Hepatocyte (in vitro differentiated cells): ENCODE measurements at regions not wholly inside any gene's neighbourhood (a gene's known extent, or its start where the extent isn't known, plus 50 kb on each side); places are given as distances from the start of the nearest gene placed in this dataset.

Source experiments
- CTCF ChIP-seq: fragments of 200-600 bp; sonication (generic); IDR thresholded peaks from 2 replicates; pipeline ENCODE4 v1.5.1; 2016; ENCODE audit warnings: antibody characterized with exemption, mild to moderate bottlenecking; ENCODE audit not compliant: poor library complexity
- EZH2phosphoT487 ChIP-seq: fragments of 200-600 bp; sonication (generic); IDR thresholded peaks from one replicate; pipeline ENCODE4 v1.6.1; 2018; ENCODE audit warnings: antibody characterized with exemption, mild to moderate bottlenecking, low read depth, moderate library complexity; ENCODE audit not compliant: unreplicated experiment, severe bottlenecking

- TF ChIP-seq CTCF = no peak
- TF ChIP-seq EZH2phosphoT487 = no peak
Measured at GRCh38 chr15:98395974-98396610, 252.2 kb upstream of the IGF1R start.
